Naive B cell (primary cell): ENCODE measurements at regions not wholly inside any gene's neighbourhood (a gene's known extent, or its start where the extent isn't known, plus 50 kb on each side); places are given as distances from the start of the nearest gene placed in this dataset.

ENCODE experiments used
- ATAC-seq, 2 donors: fragments of 150-1000 bp; cut with Tn5 transposase; 2 replicates each; pipeline ENCODE4 v1.10.0; 2021; ENCODE audit warnings: low read depth in 2 of 2, mild to moderate bottlenecking in 2 of 2, moderate library complexity in 2 of 2
- DNase-seq: peaks from one replicate; pipeline ENCODE4 v3.0.0; 2022
- H3K27ac Mint-ChIP-seq, 6 donors: one replicate each; pipeline ENCODE4 v1.8.0; 2020 to 2022; ENCODE audit warnings: mild to moderate bottlenecking in 6 of 6, mixed read lengths in 6 of 6, moderate library complexity in 5 of 6, inconsistent platforms in 2 of 6
- H3K27me3 Mint-ChIP-seq, 3 donors: one replicate each; pipeline ENCODE4 v1.8.0; 2021 to 2022; ENCODE audit warnings: mixed read lengths in 3 of 3, mild to moderate bottlenecking in 1 of 3
- H3K36me3 Mint-ChIP-seq, 2 donors: one replicate each; pipeline ENCODE4 v1.8.0; 2020 to 2022; ENCODE audit warnings: mixed read lengths in 2 of 2, inconsistent platforms in 1 of 2, mild to moderate bottlenecking in 1 of 2
- H3K4me1 Mint-ChIP-seq, 3 donors: one replicate each; pipeline ENCODE4 v1.8.0; 2020 to 2022; ENCODE audit warnings: mixed read lengths in 3 of 3, inconsistent platforms in 1 of 3, mild to moderate bottlenecking in 1 of 3, moderate library complexity in 1 of 3
- H3K4me3 Mint-ChIP-seq, 8 donors: one replicate each; pipeline ENCODE4 v1.8.0; 2020 to 2022; ENCODE audit warnings: mild to moderate bottlenecking in 8 of 8, mixed read lengths in 8 of 8, moderate library complexity in 8 of 8, inconsistent platforms in 2 of 8
- H3K9me3 Mint-ChIP-seq, 7 donors: one replicate each; pipeline ENCODE4 v1.8.0; 2020 to 2022; ENCODE audit warnings: mixed read lengths in 7 of 7, mild to moderate bottlenecking in 5 of 7, inconsistent platforms in 2 of 7, moderate library complexity in 1 of 7

- Mint-ChIP-seq H3K27me3 (peaks cover 4 to 29% (median 27%) of the 10 kb centered on the region in 3 donors), H3K4me3 (no peak overlapping the region), H3K9me3 (peaks cover 4 to 24% (median 13%) of the 10 kb centered on the region in 7 donors), H3K4me1 (no peaks in the 10 kb centered on the region), H3K27ac (no peak overlapping the region), H3K36me3 (peaks cover 0 to 11% of the 10 kb centered on the region in 2 donors)
- ATAC-seq, result no peak
- no peak for DNase-seq
Measured at GRCh38 chr12:125454786-125455480, 389.7 kb downstream of the AACS start.

- Mint-ChIP-seq H3K27ac (no peak overlapping the region), H3K36me3 (peaks cover 0 to 8% of the 10 kb centered on the region in 2 donors), H3K27me3 (peaks cover 4 to 29% (median 27%) of the 10 kb centered on the region in 3 donors), H3K9me3 (peaks cover 4 to 21% (median 13%) of the 10 kb centered on the region in 7 donors), H3K4me3 (no peak overlapping the region), H3K4me1 (no peaks in the 10 kb centered on the region)
- ATAC-seq (no peak), DNase-seq (no peak)
Measured at GRCh38 chr12:125455556-125455955, 390.3 kb downstream of the AACS start.

GRCh38 chr12:125458552-125459268 lies 393.5 kb downstream of the AACS start:
- H3K4me1 Mint-ChIP-seq, result no peaks in the 10 kb centered on the region
- DNase-seq (no peak), ATAC-seq (no peak)
- H3K4me3 Mint-ChIP-seq, result no peak overlapping the region
- H3K27ac Mint-ChIP-seq, result no peak overlapping the region
- peaks cover 4 to 15% (median 5%) of the 10 kb centered on the region in 7 donors for H3K9me3 Mint-ChIP-seq
- H3K36me3 Mint-ChIP-seq, result no peaks in the 10 kb centered on the region
- H3K27me3 Mint-ChIP-seq, result peaks cover 0 to 29% (median 16%) of the 10 kb centered on the region in 3 donors

GRCh38 chr12:125461831-125462230 lies 396.6 kb downstream of the AACS start:
- no peak for ATAC-seq
- H3K36me3 Mint-ChIP-seq, result no peaks in the 10 kb centered on the region
- H3K27ac Mint-ChIP-seq, result no peak overlapping the region
- peaks cover 4 to 15% (median 5%) of the 10 kb centered on the region in 7 donors for H3K9me3 Mint-ChIP-seq
- H3K27me3 Mint-ChIP-seq, result peaks cover 0 to 14% (median 10%) of the 10 kb centered on the region in 3 donors
- no peak for DNase-seq
- no peaks in the 10 kb centered on the region for H3K4me1 Mint-ChIP-seq
- H3K4me3 Mint-ChIP-seq, result no peak overlapping the region

GRCh38 chr12:125463386-125463785 lies 398.2 kb downstream of the AACS start:
- no peak overlapping the region for H3K4me3 Mint-ChIP-seq
- peaks cover 2 to 10% (median 5%) of the 10 kb centered on the region in 7 donors for H3K9me3 Mint-ChIP-seq
- H3K27ac Mint-ChIP-seq, result no peak overlapping the region
- DNase-seq, result no peak
- ATAC-seq, result no peak
- H3K27me3 Mint-ChIP-seq, result peaks cover 0 to 16% (median 0%) of the 10 kb centered on the region in 3 donors
- H3K4me1 Mint-ChIP-seq, result no peaks in the 10 kb centered on the region
- H3K36me3 Mint-ChIP-seq, result no peaks in the 10 kb centered on the region

GRCh38 chr12:125467363-125467762 lies 402.1 kb downstream of the AACS start:
- peaks cover 0 to 16% (median 8%) of the 10 kb centered on the region in 3 donors for H3K27me3 Mint-ChIP-seq
- peaks cover 0 to 3% (median 0%) of the 10 kb centered on the region in 7 donors for H3K9me3 Mint-ChIP-seq
- no peaks in the 10 kb centered on the region for H3K4me1 Mint-ChIP-seq
- no peak for DNase-seq
- ATAC-seq, result no peak
- no peaks in the 10 kb centered on the region for H3K36me3 Mint-ChIP-seq
- no peak overlapping the region for H3K27ac Mint-ChIP-seq
- no peak overlapping the region for H3K4me3 Mint-ChIP-seq

- ATAC-seq (no peak), DNase-seq (no peak)
- H3K9me3 Mint-ChIP-seq, result peaks cover 0 to 5% (median 0%) of the 10 kb centered on the region in 7 donors
- H3K27me3 Mint-ChIP-seq, result peaks cover 2 to 16% (median 8%) of the 10 kb centered on the region in 3 donors
- no peaks in the 10 kb centered on the region for H3K4me1 Mint-ChIP-seq
- H3K27ac Mint-ChIP-seq, result no peak overlapping the region
- no peaks in the 10 kb centered on the region for H3K36me3 Mint-ChIP-seq
- no peak overlapping the region for H3K4me3 Mint-ChIP-seq
Measured at GRCh38 chr12:125469683-125470082, 404.4 kb downstream of the AACS start.

GRCh38 chr12:125470838-125471783 lies 405.9 kb downstream of the AACS start:
- no peak for ATAC-seq
- Mint-ChIP-seq H3K9me3 (peaks cover 0 to 5% (median 0%) of the 10 kb centered on the region in 7 donors), H3K27ac (peak overlapping the region in 1 of 6 donors; percentile 44), H3K36me3 (no peaks in the 10 kb centered on the region), H3K4me1 (no peaks in the 10 kb centered on the region), H3K4me3 (no peak overlapping the region), H3K27me3 (peaks cover 5 to 16% (median 11%) of the 10 kb centered on the region in 3 donors)
- DNase-seq, result no peak

- H3K27ac Mint-ChIP-seq, result no peak overlapping the region
- peaks cover 0 to 5% (median 0%) of the 10 kb centered on the region in 7 donors for H3K9me3 Mint-ChIP-seq
- no peak for ATAC-seq
- no peak overlapping the region for H3K4me3 Mint-ChIP-seq
- H3K36me3 Mint-ChIP-seq, result no peaks in the 10 kb centered on the region
- DNase-seq, result no peak
- no peaks in the 10 kb centered on the region for H3K4me1 Mint-ChIP-seq
- H3K27me3 Mint-ChIP-seq, result peaks cover 5 to 17% (median 12%) of the 10 kb centered on the region in 3 donors
Measured at GRCh38 chr12:125473501-125473900, 408.3 kb downstream of the AACS start.

- Mint-ChIP-seq H3K4me3 (no peak overlapping the region), H3K27ac (no peak overlapping the region), H3K27me3 (peaks cover 0 to 4% (median 0%) of the 10 kb centered on the region in 3 donors), H3K4me1 (no peaks in the 10 kb centered on the region), H3K9me3 (peaks cover 2 to 20% (median 7%) of the 10 kb centered on the region in 7 donors), H3K36me3 (no peaks in the 10 kb centered on the region)
- no peak for DNase-seq
- no peak for ATAC-seq
Measured at GRCh38 chr12:125487336-125487735, 422.1 kb downstream of the AACS start.

GRCh38 chr12:125491553-125491952 lies 426.3 kb downstream of the AACS start:
- DNase-seq (no peak), ATAC-seq (no peak)
- Mint-ChIP-seq H3K36me3 (peaks cover 0 to 8% of the 10 kb centered on the region in 2 donors), H3K4me1 (peaks cover 0 to 4% (median 0%) of the 10 kb centered on the region in 3 donors), H3K4me3 (no peak overlapping the region), H3K27ac (no peak overlapping the region), H3K9me3 (peaks cover 4 to 20% (median 6%) of the 10 kb centered on the region in 7 donors), H3K27me3 (no peaks in the 10 kb centered on the region)

- Mint-ChIP-seq H3K4me3 (no peak overlapping the region), H3K9me3 (peaks cover 4 to 20% (median 6%) of the 10 kb centered on the region in 7 donors), H3K27me3 (no peaks in the 10 kb centered on the region), H3K27ac (no peak overlapping the region), H3K36me3 (peaks cover 0 to 8% of the 10 kb centered on the region in 2 donors), H3K4me1 (peaks cover 0 to 4% (median 0%) of the 10 kb centered on the region in 3 donors)
- DNase-seq (no peak), ATAC-seq (no peak)
Measured at GRCh38 chr12:125492354-125493270, 427.4 kb downstream of the AACS start.
